Ascending aorta (tissue), 2 donors: ENCODE measurements at regions not wholly inside any gene's neighbourhood (a gene's known extent, or its start where the extent isn't known, plus 50 kb on each side); places are given as distances from the start of the nearest gene placed in this dataset.

Experiments used
- DNase-seq, 2 donors: peaks; one replicate each; pipeline ENCODE4 v3.0.0-alpha.2; 2019; ENCODE audit warnings: low spot score in 2 of 2
- H3K27ac ChIP-seq, 2 donors: fragments of 200-600 bp; sonication (generic); one replicate each; pipeline ENCODE4 v1.5.1; 2016 to 2017; ENCODE audit warnings: mild to moderate bottlenecking in 1 of 2
- H3K27me3 ChIP-seq: fragments of 200-600 bp; sonication (generic); one replicate; pipeline ENCODE4 v1.5.1; 2017
- H3K36me3 ChIP-seq, 2 donors: fragments of 200-600 bp; sonication (generic); one replicate each; pipeline ENCODE4 v1.5.1; 2016
- H3K4me1 ChIP-seq, 2 donors: fragments of 200-600 bp; sonication (generic); one replicate each; pipeline ENCODE4 v1.5.1; 2016 to 2017; ENCODE audit warnings: mild to moderate bottlenecking in 1 of 2
- H3K4me3 ChIP-seq, 2 donors: fragments of 200-600 bp; sonication (generic); one replicate each; pipeline ENCODE4 v1.5.1; 2016 to 2017; ENCODE audit warnings: mild to moderate bottlenecking in 1 of 2
- H3K9me3 ChIP-seq, 2 donors: fragments of 200-600 bp; sonication (generic); one replicate each; pipeline ENCODE4 v1.5.1; 2016
- CTCF ChIP-seq, 3 experiments: fragments of 200-600 bp in 2 of 3; fragments of 450-650 bp in 1 of 3; sonication (generic) in 2 of 3; IDR thresholded peaks; one replicate each; pipeline ENCODE4 v1.5.1; 2016 to 2019; ENCODE audit warnings: antibody characterized with exemption in 3 of 3, mild to moderate bottlenecking in 1 of 3, moderate library complexity in 1 of 3
- intact Hi-C: fragments of 100-400 bp; cut with DNase I; formaldehyde crosslinking; loops from one replicate; pipeline ENCODE4 v1.15.1; 2023

GRCh38 chr14:101196795-101197590 lies 293.5 kb upstream of the RTL1 start:
- Histone ChIP-seq H3K4me3 (no peak overlapping the region), H3K9me3 (no peaks in the 10 kb centered on the region), H3K27me3 (no peaks in the 10 kb centered on the region), H3K36me3 (no peaks in the 10 kb centered on the region), H3K4me1 (no peaks in the 10 kb centered on the region), H3K27ac (no peak overlapping the region)
- DNase-seq, result peak in 1 of 2 donors; percentile 33
- TF ChIP-seq CTCF (IDR thresholded peaks at IDR 0.05), result no peak
- intact Hi-C loops, result no loop called here

GRCh38 chr14:101197595-101198397 lies 294.3 kb upstream of the RTL1 start:
- Histone ChIP-seq H3K27me3 (no peaks in the 10 kb centered on the region), H3K4me1 (no peaks in the 10 kb centered on the region), H3K36me3 (no peaks in the 10 kb centered on the region), H3K4me3 (no peak overlapping the region), H3K27ac (no peak overlapping the region), H3K9me3 (no peaks in the 10 kb centered on the region)
- intact Hi-C loops, result no loop called here
- no peak for TF ChIP-seq CTCF (IDR thresholded peaks at IDR 0.05)
- peak in 1 of 2 donors; percentile 42 for DNase-seq

- no peaks in the 10 kb centered on the region for H3K9me3 ChIP-seq
- intact Hi-C loops, result no loop called here
- no peak overlapping the region for H3K4me3 ChIP-seq
- peak in 1 of 2 donors; percentile 54 for DNase-seq
- H3K36me3 ChIP-seq, result no peaks in the 10 kb centered on the region
- no peak overlapping the region for H3K27ac ChIP-seq
- TF ChIP-seq CTCF (IDR thresholded peaks at IDR 0.05), result no peak
- H3K4me1 ChIP-seq, result no peaks in the 10 kb centered on the region
- H3K27me3 ChIP-seq, result no peaks in the 10 kb centered on the region
Observed at GRCh38 chr14:101198398-101199027, 295.0 kb upstream of the RTL1 start.

- DNase-seq, result peak in 1 of 2 donors; percentile 34
- no peak for TF ChIP-seq CTCF (IDR thresholded peaks at IDR 0.05)
- Histone ChIP-seq H3K4me1 (no peaks in the 10 kb centered on the region), H3K36me3 (no peaks in the 10 kb centered on the region), H3K27ac (no peak overlapping the region), H3K9me3 (no peaks in the 10 kb centered on the region), H3K4me3 (no peak overlapping the region), H3K27me3 (no peaks in the 10 kb centered on the region)
- intact Hi-C loops, result no loop called here
Observed at GRCh38 chr14:101199028-101199770, 295.7 kb upstream of the RTL1 start.

GRCh38 chr14:101200008-101200649 lies 296.6 kb upstream of the RTL1 start:
- Histone ChIP-seq H3K27me3 (no peaks in the 10 kb centered on the region), H3K4me1 (no peaks in the 10 kb centered on the region), H3K36me3 (no peaks in the 10 kb centered on the region), H3K27ac (no peak overlapping the region), H3K9me3 (no peaks in the 10 kb centered on the region), H3K4me3 (no peak overlapping the region)
- intact Hi-C loops, result no loop called here
- TF ChIP-seq CTCF (IDR thresholded peaks at IDR 0.05), result no peak
- peak in 1 of 2 donors; percentile 28 for DNase-seq
